Mesodermal cell (in vitro differentiated cells): ENCODE measurements at regions not wholly inside any gene's neighbourhood (a gene's known extent, or its start where the extent isn't known, plus 50 kb on each side); places are given as distances from the start of the nearest gene placed in this dataset.

Experiments used
- H3K27ac ChIP-seq: 2 replicates; pipeline ENCODE4 v1.7.0; 2013; ENCODE audit warnings: mild to moderate bottlenecking, low read depth, low read length, moderate library complexity; ENCODE audit not compliant: severe bottlenecking
- H3K36me3 ChIP-seq: 2 replicates; pipeline ENCODE4 v1.7.1; 2013; ENCODE audit warnings: mild to moderate bottlenecking, low read length, moderate library complexity; ENCODE audit not compliant: control insufficient read depth, insufficient read depth
- H3K4me1 ChIP-seq: one replicate; pipeline ENCODE4 v1.7.1; 2013; ENCODE audit warnings: mild to moderate bottlenecking, low read length; ENCODE audit not compliant: insufficient read depth, control insufficient read depth, poor library complexity, severe bottlenecking
- H3K4me3 ChIP-seq: 2 replicates; pipeline ENCODE4 v1.7.0; 2013; ENCODE audit warnings: low read length, control low read depth, mild to moderate bottlenecking; ENCODE audit not compliant: insufficient read depth, poor library complexity, severe bottlenecking; ENCODE audit errors: extremely low read depth
- H3K9me3 ChIP-seq: 2 replicates; pipeline ENCODE4 v1.7.1; 2013; ENCODE audit warnings: mild to moderate bottlenecking, low read length, moderate library complexity; ENCODE audit not compliant: control insufficient read depth
- WGBS, 2 experiments: methylation state at CpG; one replicate each; pipeline ENCODE4 v1.1.5; 2013; ENCODE audit warnings: missing lambda C conversion rate in 2 of 2; ENCODE audit not compliant: insufficient coverage in 2 of 2; 5-methylcytosine and 5-hydroxymethylcytosine counted together

- H3K4me1 ChIP-seq, result no peaks in the 10 kb centered on the region
- no peak overlapping the region for H3K4me3 ChIP-seq
- H3K27ac ChIP-seq, result no peak overlapping the region
- 88 to 95% methylated on average over 2 to 3 of the region's 3 CpGs for WGBS, 2 experiments
- H3K36me3 ChIP-seq, result no peaks in the 10 kb centered on the region
- H3K9me3 ChIP-seq, result no peaks in the 10 kb centered on the region
Observed at GRCh38 chr12:30358671-30359070, 337.0 kb downstream of the IPO8 start.

GRCh38 chr12:30357766-30358490 lies 337.7 kb downstream of the IPO8 start:
- Histone ChIP-seq H3K9me3 (no peaks in the 10 kb centered on the region), H3K27ac (no peak overlapping the region), H3K4me1 (no peaks in the 10 kb centered on the region), H3K4me3 (no peak overlapping the region), H3K36me3 (no peaks in the 10 kb centered on the region)
- 51 to 80% methylated on average over 4 to 5 of the region's 7 CpGs for WGBS, 2 experiments

- H3K27ac ChIP-seq, result no peak overlapping the region
- H3K9me3 ChIP-seq, result peaks cover 13% of the 10 kb centered on the region
- H3K4me1 ChIP-seq, result no peaks in the 10 kb centered on the region
- H3K36me3 ChIP-seq, result no peaks in the 10 kb centered on the region
- 81 to 100% methylated on average over 1 to 3 of the region's 4 CpGs for WGBS, 2 experiments
- no peak overlapping the region for H3K4me3 ChIP-seq
Observed at GRCh38 chr12:30345744-30346471, 349.8 kb downstream of the IPO8 start.

GRCh38 chr12:30330565-30330964 lies 365.1 kb downstream of the IPO8 start:
- Histone ChIP-seq H3K9me3 (no peaks in the 10 kb centered on the region), H3K36me3 (no peaks in the 10 kb centered on the region), H3K27ac (no peak overlapping the region), H3K4me3 (no peak overlapping the region), H3K4me1 (no peaks in the 10 kb centered on the region)

- Histone ChIP-seq H3K4me1 (no peaks in the 10 kb centered on the region), H3K27ac (no peak overlapping the region), H3K4me3 (no peak overlapping the region), H3K9me3 (no peaks in the 10 kb centered on the region), H3K36me3 (no peaks in the 10 kb centered on the region)
- no CpG with 5 or more reads among the region's 2 CpGs for whole genome bisulfite sequencing, 2 experiments
Observed at GRCh38 chr12:30329281-30329680, 366.4 kb downstream of the IPO8 start.

- no peaks in the 10 kb centered on the region for H3K36me3 ChIP-seq
- no peak overlapping the region for H3K27ac ChIP-seq
- 68% methylated on average over 3 of the region's 4 CpGs; no CpG with 5 or more reads in 1 of the 2 experiments for WGBS, 2 experiments
- H3K4me1 ChIP-seq, result no peaks in the 10 kb centered on the region
- no peak overlapping the region for H3K4me3 ChIP-seq
- H3K9me3 ChIP-seq, result no peaks in the 10 kb centered on the region
Observed at GRCh38 chr12:30323008-30323407, 372.7 kb downstream of the IPO8 start.

- Histone ChIP-seq H3K4me1 (no peaks in the 10 kb centered on the region), H3K9me3 (no peaks in the 10 kb centered on the region), H3K36me3 (no peaks in the 10 kb centered on the region), H3K27ac (no peak overlapping the region), H3K4me3 (no peak overlapping the region)
- 86 to 93% methylated on average over 12 of the region's 13 CpGs for WGBS, 2 experiments
Observed at GRCh38 chr12:30320561-30320960, 375.1 kb downstream of the IPO8 start.

GRCh38 chr12:30314506-30315100 lies 381.1 kb downstream of the IPO8 start:
- no peak overlapping the region for H3K27ac ChIP-seq
- no peak overlapping the region for H3K4me3 ChIP-seq
- 54 to 67% methylated on average over 3 of the region's 5 CpGs for WGBS, 2 experiments
- no peaks in the 10 kb centered on the region for H3K9me3 ChIP-seq
- H3K4me1 ChIP-seq, result no peaks in the 10 kb centered on the region
- H3K36me3 ChIP-seq, result no peaks in the 10 kb centered on the region

GRCh38 chr12:30308010-30308717 lies 387.5 kb downstream of the IPO8 start:
- Histone ChIP-seq H3K9me3 (no peaks in the 10 kb centered on the region), H3K27ac (no peak overlapping the region), H3K36me3 (no peaks in the 10 kb centered on the region), H3K4me1 (no peaks in the 10 kb centered on the region), H3K4me3 (no peak overlapping the region)
- WGBS, 2 experiments, result 87 to 100% methylated on average over 1 of the region's 4 CpGs

- no peaks in the 10 kb centered on the region for H3K9me3 ChIP-seq
- H3K4me1 ChIP-seq, result no peaks in the 10 kb centered on the region
- no peak overlapping the region for H3K4me3 ChIP-seq
- H3K36me3 ChIP-seq, result no peaks in the 10 kb centered on the region
- H3K27ac ChIP-seq, result no peak overlapping the region
Observed at GRCh38 chr12:30304528-30304927, 391.1 kb downstream of the IPO8 start.
